Astrocyte of the cerebellum (primary cell): ENCODE measurements at regions not wholly inside any gene's neighbourhood (a gene's known extent, or its start where the extent isn't known, plus 50 kb on each side); places are given as distances from the start of the nearest gene placed in this dataset.

Experiments
- DNase-seq: peaks from one replicate; pipeline ENCODE4 v3.0.0-alpha.2; 2011; ENCODE audit warnings: low read depth
- H3K4me3 ChIP-seq: 2 replicates; pipeline ENCODE4 v1.5.1; 2011; ENCODE audit warnings: mild to moderate bottlenecking, low read depth, low read length, moderate library complexity
- in situ Hi-C: cut with HindIII; loops from 2 replicates; pipeline ENCODE4 v1.10.0; 2017; ENCODE audit warnings: low sequenced_read_pairs
- TF ChIP-seq, protein P1 (sequence below): IDR thresholded peaks from 2 replicates; pipeline ENCODE4 v1.5.1; 2012; ENCODE audit warnings: low read length, low read depth, moderate library complexity, mild to moderate bottlenecking; ENCODE audit errors: missing control alignments

DNA sequence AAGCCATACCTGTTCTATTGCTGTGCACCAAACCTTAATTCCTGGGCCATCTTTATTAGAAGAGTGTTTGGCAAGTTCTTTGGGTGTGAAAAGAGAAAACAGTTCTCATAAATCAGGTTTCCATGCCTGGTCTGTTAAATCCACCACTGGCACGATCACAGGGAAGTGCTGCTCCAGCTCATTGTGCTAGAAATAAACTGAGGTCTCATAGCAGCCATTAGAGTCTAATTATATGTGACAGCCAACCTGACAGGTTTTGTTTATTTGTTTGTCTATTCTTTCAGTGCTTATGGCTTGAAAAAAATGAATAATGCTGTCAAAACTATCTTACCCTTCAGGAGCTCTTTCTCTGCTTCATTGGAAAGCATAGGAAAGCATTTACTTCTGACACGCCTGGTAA is 147.1 kb upstream of the CNTN6 start:
- DNase-seq: no peak
- in situ Hi-C loops: no loop called here
- no peak overlapping the region for H3K4me3 ChIP-seq
- TF ChIP-seq, protein P1, sequence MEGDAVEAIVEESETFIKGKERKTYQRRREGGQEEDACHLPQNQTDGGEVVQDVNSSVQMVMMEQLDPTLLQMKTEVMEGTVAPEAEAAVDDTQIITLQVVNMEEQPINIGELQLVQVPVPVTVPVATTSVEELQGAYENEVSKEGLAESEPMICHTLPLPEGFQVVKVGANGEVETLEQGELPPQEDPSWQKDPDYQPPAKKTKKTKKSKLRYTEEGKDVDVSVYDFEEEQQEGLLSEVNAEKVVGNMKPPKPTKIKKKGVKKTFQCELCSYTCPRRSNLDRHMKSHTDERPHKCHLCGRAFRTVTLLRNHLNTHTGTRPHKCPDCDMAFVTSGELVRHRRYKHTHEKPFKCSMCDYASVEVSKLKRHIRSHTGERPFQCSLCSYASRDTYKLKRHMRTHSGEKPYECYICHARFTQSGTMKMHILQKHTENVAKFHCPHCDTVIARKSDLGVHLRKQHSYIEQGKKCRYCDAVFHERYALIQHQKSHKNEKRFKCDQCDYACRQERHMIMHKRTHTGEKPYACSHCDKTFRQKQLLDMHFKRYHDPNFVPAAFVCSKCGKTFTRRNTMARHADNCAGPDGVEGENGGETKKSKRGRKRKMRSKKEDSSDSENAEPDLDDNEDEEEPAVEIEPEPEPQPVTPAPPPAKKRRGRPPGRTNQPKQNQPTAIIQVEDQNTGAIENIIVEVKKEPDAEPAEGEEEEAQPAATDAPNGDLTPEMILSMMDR: no peak

DNA sequence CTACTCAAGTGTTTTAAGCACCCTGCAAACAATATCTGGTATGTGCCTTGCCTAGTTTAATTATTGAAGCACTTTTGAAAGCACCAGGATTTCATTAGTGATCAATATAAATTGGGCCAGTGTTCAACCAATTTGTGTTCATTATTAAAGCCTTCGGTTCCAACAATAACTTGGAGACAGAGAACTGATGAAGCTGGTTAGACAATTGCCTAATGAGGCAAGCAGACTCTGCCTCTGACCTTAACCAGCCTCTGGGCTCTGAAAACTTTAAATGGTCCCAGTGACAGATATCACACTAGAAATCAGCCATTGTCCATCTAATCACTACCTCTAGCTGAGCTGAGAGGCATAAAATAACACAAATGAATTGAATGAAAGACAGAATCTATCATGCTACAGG is 139.9 kb upstream of the CNTN6 start:
- DNase-seq: no peak
- in situ Hi-C loops: no loop called here
- TF ChIP-seq, protein P1: no peak
- H3K4me3 ChIP-seq: no peak overlapping the region

DNA sequence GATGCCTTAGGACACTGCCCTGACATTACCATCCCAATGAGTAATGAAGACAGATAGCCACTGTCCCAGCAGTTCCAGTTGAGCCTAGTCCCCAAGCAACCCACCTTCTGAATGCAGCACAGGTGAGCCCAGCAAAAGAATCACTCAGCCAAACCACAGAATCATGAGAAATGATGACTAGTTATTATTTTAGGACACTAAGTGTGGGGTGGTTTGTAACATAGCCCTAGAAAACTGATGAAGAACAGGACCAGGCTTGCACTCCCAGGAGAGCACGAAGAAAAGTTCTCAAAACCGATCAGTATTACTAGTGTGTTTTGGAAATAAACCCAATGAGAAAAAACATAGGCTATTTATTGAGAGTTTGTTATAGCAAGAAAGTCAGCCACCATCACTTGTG is 129.6 kb upstream of the CNTN6 start:
- no peak for DNase-seq
- H3K4me3 ChIP-seq: no peak overlapping the region
- in situ Hi-C loops: no loop called here
- TF ChIP-seq, protein P1: no peak

DNA sequence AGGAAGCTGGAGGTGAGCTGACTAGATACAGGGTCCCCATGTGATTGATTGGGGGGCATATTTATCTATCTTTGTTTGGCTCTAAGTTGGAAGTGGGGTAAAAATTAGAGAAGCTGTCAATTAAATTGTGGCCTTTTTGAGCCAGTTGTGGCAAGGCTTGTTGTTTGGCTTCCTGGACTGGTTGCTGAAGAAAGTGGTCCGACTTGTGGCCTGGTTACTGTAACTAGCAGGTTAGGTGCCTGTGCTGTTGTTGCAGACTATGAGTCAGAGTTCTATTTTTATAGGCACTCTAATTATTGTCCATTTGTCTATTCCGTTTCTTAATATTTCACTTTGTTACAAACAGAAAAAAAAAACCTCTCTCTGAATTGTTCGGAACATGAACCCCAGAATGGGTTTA is 129.1 kb upstream of the CNTN6 start:
- no peak overlapping the region for H3K4me3 ChIP-seq
- TF ChIP-seq, protein P1: no peak
- in situ Hi-C loops: no loop called here
- DNase-seq: no peak

DNA sequence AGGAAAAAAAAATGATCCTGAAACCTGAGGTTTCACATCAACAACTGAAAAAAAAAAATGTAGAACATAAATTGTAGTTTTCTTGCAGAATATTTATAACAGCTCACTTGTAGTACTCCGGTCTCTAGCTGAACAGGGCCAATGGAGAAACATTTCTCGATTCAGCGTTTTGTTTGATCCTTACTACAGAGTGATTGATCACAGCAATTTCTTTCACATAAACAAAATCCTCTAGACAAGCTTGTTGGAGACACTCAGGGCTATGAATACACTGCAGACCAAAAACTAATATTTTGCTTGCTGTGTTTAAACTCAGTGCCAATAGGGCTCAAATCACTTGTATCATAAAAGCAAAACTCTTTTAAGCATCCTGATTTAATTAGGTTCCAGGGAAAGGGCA is 127.0 kb upstream of the CNTN6 start:
- TF ChIP-seq, protein P1: no peak
- no peak overlapping the region for H3K4me3 ChIP-seq
- no peak for DNase-seq
- in situ Hi-C loops: no loop called here

DNA sequence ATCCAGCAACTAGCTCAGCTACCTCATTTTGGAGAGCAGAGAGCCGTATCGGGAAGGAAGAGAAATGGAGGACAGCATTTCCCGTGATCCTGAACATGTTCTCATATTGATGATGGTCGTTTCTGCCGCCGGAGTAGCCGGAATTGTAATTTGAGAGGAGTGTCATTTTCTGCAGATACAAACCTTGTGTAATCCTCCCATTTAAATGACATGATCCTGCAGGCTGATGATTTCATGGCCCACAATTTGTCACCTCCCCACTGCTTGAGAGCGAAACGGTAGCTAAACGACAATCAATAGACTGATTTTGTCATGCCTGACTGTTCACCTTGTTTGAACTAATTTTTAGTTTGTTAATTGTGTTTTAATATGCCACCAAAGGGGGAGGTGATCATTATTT is 126.5 kb upstream of the CNTN6 start:
- no peak overlapping the region for H3K4me3 ChIP-seq
- TF ChIP-seq, protein P1: no peak
- no peak for DNase-seq
- in situ Hi-C loops: no loop called here

DNA sequence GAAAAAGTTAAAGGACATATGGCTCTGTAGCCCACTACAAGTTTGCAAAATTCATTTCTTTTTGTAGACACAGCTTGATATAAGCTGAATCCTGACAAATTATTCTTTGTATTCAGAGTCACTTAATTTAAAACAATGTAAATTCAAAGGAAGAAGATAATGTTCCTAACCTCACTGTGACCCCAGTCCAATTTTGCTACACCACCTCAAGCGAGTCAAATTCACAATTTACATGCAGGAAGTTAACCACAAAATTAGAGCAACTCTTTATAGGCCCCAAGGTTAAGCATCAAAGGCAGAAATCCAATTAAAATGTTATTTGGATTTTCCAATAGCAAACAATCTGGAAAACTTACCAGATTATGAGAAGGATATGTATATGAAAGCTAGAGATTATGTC is 119.5 kb upstream of the CNTN6 start:
- in situ Hi-C loops: no loop called here
- no peak for DNase-seq
- TF ChIP-seq, protein P1: no peak
- H3K4me3 ChIP-seq: no peak overlapping the region
